T47D (cell line): ENCODE measurements at regions not wholly inside any gene's neighbourhood (a gene's known extent, or its start where the extent isn't known, plus 50 kb on each side); places are given as distances from the start of the nearest gene placed in this dataset.

Source experiments
- DNase-seq, 2 experiments: peaks; one replicate each; pipeline versions ENCODE4 v3.0.0 to v3.0.0-alpha.2; 2011 to 2012; ENCODE audit warnings: low read depth in 1 of 2, low spot score in 1 of 2
- JUND ChIP-seq: IDR thresholded peaks from 2 replicates; pipeline ENCODE4 v1.6.1; 2012; ENCODE audit warnings: low read depth
- in situ Hi-C: cut with HindIII; loops from 2 replicates; pipeline ENCODE4 v1.10.0; 2016; ENCODE audit warnings: low sequenced_read_pairs, low pct_unique_long_range_greater_than_20kb

- TF ChIP-seq JUND = no peak
- peak in 1 of 2 experiments; percentile 64 for DNase-seq
- in situ Hi-C loops = no loop called here
These were observed 78.9 kb upstream of the F3 start for GRCh38 chr1:94620345-94621031.

DNA sequence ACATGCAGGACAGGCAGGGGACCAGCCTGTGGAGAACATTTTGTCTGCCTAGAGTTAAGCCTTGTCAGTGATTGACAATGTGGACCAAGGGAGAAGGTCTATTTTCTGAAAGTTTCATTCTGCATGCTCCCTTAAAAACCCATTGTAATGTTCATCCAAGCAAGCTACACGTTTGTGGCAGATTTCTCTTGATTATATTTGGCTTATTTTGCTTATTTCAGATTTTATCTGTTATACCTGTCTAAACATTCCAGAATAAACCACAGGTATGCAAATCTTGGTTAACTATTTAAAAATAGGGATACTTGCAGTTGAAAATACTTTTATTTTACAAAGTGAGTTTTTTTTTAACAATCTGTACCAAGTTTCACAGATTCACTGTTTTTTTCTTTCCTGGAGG is 78.2 kb upstream of the F3 start:
- peak in 1 of 2 experiments; percentile 23 for DNase-seq
- no peak for TF ChIP-seq JUND
- in situ Hi-C loops = no loop called here

DNA sequence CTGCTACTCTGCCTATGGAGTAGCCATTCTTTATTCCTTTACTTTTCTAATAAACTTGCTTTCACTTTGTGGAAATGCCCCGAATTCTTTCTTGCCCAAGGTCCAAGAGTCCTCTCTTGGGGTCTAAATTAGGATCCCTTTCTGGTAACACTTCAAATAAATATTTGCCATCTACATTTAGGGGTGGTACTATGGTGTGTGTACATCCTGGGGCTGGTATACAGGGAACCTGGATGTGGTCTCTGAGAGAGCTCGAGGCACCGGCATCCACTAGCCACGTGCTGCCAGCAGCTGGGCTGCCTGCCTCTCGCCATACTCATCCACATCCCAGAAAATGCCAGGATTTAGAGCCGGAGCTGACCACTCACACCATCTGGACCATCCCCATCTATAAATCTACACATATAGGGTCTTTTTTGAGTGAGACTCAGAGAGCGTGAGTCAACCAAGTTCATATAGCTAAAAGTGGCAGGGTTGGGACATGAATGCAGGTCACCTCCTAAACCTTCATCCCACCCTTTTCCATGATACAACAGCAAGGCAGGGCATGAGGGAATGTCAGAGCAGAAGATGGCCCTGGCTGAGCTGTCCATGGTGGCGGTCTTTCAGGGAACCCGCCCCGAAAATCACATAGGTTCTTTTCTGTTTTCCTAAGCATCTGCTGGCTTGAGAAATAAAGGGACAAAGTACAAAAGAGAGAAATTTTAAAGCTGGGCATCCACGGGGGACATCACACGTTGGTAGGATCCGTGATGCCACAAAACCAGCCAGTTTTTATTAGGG is 76.6 kb upstream of the F3 start:
- no peak for DNase-seq
- no peak for TF ChIP-seq JUND
- in situ Hi-C loops = no loop called here

DNA sequence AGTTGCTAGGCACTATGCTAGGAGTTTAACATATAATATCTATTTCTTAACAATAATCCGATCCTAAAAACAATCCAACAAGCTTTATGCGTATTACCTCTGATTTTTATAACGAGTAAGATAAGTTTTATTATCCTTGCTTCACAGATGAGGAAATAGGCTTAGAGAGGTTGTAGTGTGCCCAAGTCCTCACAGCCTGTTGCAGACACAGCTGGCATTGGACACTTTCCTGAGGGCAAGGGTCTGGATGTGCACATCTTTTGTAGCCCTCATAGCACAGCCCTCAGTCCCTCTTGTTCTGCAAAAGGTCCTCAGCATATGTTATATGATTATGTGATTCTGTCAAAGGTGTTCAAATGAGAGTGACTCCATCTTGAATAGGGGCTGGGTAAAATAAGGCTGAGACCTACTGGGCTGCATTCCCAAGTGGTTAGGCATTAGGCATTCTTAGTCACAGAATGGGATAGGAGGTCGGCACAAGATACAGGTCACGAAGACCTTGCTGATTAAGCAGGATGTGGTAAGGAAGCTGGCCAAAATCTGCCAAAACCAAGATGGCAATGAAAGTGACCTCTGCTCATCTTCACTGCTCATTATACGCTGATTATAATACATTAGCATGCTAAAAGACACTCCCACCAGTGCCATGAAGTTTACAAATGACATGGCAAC is 75.7 kb upstream of the F3 start:
- in situ Hi-C loops = no loop called here
- no peak for TF ChIP-seq JUND
- DNase-seq = no peak

DNA sequence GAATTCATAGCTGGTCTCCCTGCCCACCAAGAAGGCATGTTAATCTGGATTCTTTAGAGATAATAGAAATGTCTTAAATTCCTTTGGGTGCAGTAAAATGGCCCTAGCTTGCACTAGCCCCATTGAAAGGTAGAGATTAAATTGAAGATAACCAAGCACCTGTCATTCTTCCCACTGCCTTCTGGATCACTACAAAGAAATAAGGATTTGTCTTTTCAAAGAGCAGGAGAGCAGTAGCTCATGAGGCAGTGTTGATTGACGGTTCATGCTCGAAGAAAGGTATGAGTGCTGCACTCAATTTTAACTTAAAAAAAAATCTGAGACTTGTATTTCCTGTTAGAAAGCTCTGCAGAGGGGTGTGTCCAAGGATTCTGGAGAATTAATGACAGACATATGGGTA is 74.9 kb upstream of the F3 start:
- no peak for DNase-seq
- no peak for TF ChIP-seq JUND
- in situ Hi-C loops = no loop called here

DNA sequence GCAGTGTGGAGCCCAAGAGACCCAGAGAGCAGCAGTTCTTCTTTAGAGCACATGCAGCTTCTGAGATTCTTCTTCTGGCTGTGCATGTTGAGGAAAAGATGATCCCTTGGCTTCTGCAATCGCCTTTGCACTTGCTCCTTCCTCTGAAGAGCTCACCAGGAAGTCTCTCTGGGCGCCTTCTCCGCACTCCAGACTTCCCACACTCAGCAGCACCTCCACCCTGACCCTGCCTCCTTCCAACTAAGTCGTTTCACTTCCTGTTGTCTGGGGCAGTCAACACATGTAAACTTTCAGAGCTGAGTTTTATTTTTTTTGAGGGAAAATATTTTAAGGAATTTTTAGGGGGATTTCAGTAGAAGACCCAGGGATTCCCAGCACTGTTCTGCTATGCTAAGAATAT is 73.4 kb upstream of the F3 start:
- in situ Hi-C loops = no loop called here
- no peak for TF ChIP-seq JUND
- DNase-seq = no peak

- no peak for DNase-seq
- in situ Hi-C loops = no loop called here
- no peak for TF ChIP-seq JUND
These were observed 72.7 kb upstream of the F3 start for GRCh38 chr1:94614168-94614815.

GRCh38 chr1:94612525-94613204 is 71.1 kb upstream of the F3 start:
- no peak for DNase-seq
- in situ Hi-C loops = no loop called here
- TF ChIP-seq JUND = no peak

DNA sequence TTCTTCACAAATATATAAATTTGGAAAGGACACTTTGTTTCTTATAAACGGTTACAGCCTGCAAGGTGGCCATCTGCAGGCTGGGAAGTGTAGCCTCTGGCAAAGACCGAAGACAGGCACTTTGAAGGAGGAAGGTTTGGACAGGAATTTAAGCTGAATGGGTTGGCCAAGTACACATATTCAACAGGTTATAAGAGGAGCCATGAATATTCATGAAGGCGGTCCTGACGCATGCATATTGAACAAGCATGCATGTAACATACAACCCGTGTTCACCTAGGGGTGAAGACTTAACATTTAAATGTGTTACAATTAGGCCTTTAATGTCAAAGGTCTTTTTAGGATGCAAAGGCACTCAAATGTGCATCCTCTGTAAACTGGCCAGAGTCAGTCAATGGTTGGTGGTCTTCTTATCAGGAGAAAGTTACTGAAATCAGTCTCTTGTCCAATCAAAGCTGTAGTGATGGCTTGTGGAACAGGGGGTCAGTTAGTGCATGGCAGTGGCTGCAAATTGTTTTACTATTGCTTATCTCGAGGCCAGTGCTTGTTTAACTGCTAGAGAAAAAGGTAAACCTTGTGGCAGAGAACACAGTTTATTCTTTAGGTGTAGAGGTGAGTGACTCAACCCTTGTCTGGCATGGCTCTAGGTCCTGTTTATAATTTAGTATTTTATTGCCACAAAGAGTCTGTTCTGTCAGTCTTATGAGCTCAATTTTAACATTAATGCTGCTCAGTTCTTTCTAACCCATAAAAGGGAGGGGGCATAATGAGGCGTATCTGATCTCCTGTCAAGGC is 70.3 kb upstream of the F3 start:
- DNase-seq = no peak
- TF ChIP-seq JUND = no peak
- in situ Hi-C loops = no loop called here

DNA sequence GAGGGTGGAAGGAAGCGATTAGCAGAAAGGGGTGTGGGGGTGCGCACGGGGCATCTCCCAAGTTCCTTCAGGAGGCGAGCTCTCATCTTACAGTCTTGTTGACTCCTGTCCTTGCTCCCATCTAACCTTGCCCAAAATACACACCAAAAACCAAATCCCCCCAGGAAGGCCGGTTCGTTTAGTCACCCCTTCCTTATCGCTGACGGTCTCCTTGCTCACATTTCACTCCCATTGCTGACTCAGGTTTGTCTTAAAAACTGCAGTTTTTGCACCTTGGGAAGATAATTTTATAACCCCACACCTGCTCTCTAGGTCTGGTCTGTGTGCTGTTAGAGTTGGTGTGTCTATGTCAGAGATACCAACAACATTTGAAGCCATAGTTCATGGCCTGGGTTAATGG is 68.1 kb upstream of the F3 start:
- in situ Hi-C loops = no loop called here
- TF ChIP-seq JUND = no peak
- DNase-seq = no peak

DNA sequence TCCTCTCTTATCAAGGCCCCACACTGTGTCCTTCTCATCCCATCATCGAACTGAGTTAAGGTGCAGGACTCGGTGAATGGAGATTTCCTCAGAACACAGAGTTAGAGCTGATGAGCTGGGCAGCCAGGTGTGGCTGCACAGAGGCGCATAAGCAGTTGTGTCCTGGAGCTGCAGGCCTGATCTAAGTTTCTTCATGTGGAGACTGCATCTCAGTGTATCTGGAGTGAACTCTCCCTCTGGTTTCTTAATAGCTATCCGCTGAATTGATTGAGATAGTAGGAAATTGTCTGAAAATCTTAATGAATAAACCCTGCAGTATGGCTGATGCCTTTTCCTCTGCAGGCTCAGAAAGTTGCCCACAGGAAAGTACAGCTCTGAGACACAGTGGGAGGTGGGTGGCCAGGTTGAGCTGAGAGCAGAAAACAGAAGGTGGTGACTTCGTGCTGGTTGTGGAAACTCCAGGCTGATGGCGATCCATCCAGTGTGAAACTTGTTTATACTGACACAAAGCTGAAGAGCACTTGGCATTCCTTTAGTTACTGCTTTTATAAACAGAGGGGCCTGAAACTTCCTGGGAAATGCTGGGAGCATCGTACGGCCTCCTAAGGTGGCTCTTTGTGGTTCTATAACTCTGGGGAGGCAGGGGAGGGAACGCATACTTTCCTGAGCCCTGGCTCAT is 67.4 kb upstream of the F3 start:
- in situ Hi-C loops = no loop called here
- no peak for DNase-seq
- no peak for TF ChIP-seq JUND
